ENCODE measurements at regions not wholly inside any gene's neighbourhood (a gene's known extent, or its start where the extent isn't known, plus 50 kb on each side); places are given as distances from the start of the nearest gene placed in this dataset.
A peak's percentile ranks its signal among the peaks of the same experiment; 100 is the strongest.

DNA sequence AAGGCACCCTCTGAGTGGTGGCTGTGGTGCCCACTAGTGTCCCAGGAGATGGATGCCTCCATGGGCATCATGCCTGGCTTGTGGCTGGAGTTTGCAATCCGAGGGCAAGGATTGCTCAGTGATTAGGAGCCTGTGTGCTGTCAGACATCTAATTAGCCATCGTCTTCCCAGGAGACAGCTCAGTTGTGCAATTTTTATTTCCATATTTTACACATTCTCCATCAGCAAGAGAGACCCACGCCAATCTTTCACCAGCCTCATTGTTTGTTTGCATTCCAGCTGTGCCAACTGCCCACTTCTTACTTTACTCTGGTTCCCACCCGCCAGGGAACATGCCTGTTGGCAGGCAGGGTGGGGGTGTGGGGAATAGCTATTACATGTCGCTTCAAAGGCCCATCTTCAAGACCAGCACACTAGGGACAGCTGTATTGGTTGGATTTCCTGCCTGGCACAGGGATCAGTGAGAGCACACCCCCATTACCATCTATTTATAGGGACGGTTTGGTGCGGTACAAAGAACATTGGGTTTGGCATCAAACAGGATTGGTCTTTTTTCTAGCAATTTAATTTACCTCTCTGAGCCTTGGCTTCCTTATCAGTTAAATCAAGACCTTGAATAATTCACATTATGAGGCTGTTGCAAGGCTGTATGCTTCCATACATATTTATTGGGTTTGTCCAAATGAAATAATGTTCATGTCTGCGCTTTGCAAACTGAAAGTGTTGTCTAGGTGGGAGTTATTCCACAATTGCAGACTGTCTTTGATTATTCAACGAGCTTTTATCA, 80.7 kb upstream of the NAV2 start:
- no peak overlapping the region for H3K4me3 Mint-ChIP-seq (ENCODE audit: unreplicated experiment)
- no peak overlapping the region for H3K27ac ChIP-seq (ENCODE audit: low read depth, low read length)
- H3K4me2 ChIP-seq (ENCODE audit: low read length): peak overlapping the region; percentile 52
- no peaks in the 10 kb centered on the region for H3K9me3 ChIP-seq (ENCODE audit: insufficient read depth, low read depth, low read length)
- H4K20me1 ChIP-seq (ENCODE audit: insufficient read depth, low read length): peaks cover 4% of the 10 kb centered on the region
- H2AFZ ChIP-seq (ENCODE audit: low read depth, low read length): no peak overlapping the region
- H3K27me3 ChIP-seq (ENCODE audit: insufficient read depth, low read length): peaks cover 3% of the 10 kb centered on the region
- no peak overlapping the region for H3K9ac ChIP-seq (ENCODE audit: low read length)
- H3K4me3 ChIP-seq (ENCODE audit: insufficient read depth, low read depth, low read length): no peak overlapping the region
- H3K27ac Mint-ChIP-seq (ENCODE audit: unreplicated experiment): no peak overlapping the region
- DNase-seq (ENCODE audit: low read depth) (no peak), FAIRE-seq (peak; percentile 70)
- no peak for TF ChIP-seq CTCF (IDR thresholded peaks at IDR 0.05; ENCODE audit: insufficient read depth, low read depth, low read length)
- TF ChIP-seq EZH2 (IDR thresholded peaks at IDR 0.05; ENCODE audit: insufficient read depth, low read length): no peak
- no peaks in the 10 kb centered on the region for H3K36me3 ChIP-seq (ENCODE audit: insufficient read depth, low read length)
- H3K4me1 Mint-ChIP-seq (ENCODE audit: low read depth, unreplicated experiment): peaks cover 9% of the 10 kb centered on the region
- no peaks in the 10 kb centered on the region for H3K79me2 ChIP-seq (ENCODE audit: insufficient read depth, low read length)
- peaks cover 17% of the 10 kb centered on the region for H3K4me1 ChIP-seq (ENCODE audit: insufficient read depth, low read length)
- peaks cover 2% of the 10 kb centered on the region for H3K36me3 Mint-ChIP-seq (ENCODE audit: low read depth, unreplicated experiment)
- H3K27me3 Mint-ChIP-seq (ENCODE audit: low read depth, unreplicated experiment): peaks cover 19% of the 10 kb centered on the region
- peaks cover 6% of the 10 kb centered on the region for H3K9me3 Mint-ChIP-seq (ENCODE audit: unreplicated experiment)

- H3K79me2 ChIP-seq (ENCODE audit: insufficient read depth, low read length): no peaks in the 10 kb centered on the region
- Mint-ChIP-seq H3K4me3 (ENCODE audit: unreplicated experiment) (no peak overlapping the region), H3K36me3 (ENCODE audit: low read depth, unreplicated experiment) (no peaks in the 10 kb centered on the region), H3K9me3 (ENCODE audit: unreplicated experiment) (peaks cover 12% of the 10 kb centered on the region), H3K4me1 (ENCODE audit: low read depth, unreplicated experiment) (peaks cover 8% of the 10 kb centered on the region), H3K27me3 (ENCODE audit: low read depth, unreplicated experiment) (peaks cover 13% of the 10 kb centered on the region), H3K27ac (ENCODE audit: unreplicated experiment) (no peak overlapping the region)
- no peaks in the 10 kb centered on the region for H3K36me3 ChIP-seq (ENCODE audit: insufficient read depth, low read length)
- FAIRE-seq (no peak), DNase-seq (ENCODE audit: low read depth) (no peak)
- H3K27ac ChIP-seq (ENCODE audit: low read depth, low read length): no peak overlapping the region
- H2AFZ ChIP-seq (ENCODE audit: low read depth, low read length): peak overlapping the region; percentile 41
- TF ChIP-seq EZH2 (IDR thresholded peaks at IDR 0.05; ENCODE audit: insufficient read depth, low read length) (no peak), CTCF (IDR thresholded peaks at IDR 0.05; ENCODE audit: insufficient read depth, low read depth, low read length) (no peak)
- H3K9me3 ChIP-seq (ENCODE audit: insufficient read depth, low read depth, low read length): no peaks in the 10 kb centered on the region
- H3K4me2 ChIP-seq (ENCODE audit: low read length): no peak overlapping the region
- no peaks in the 10 kb centered on the region for H3K27me3 ChIP-seq (ENCODE audit: insufficient read depth, low read length)
- H3K4me3 ChIP-seq (ENCODE audit: insufficient read depth, low read depth, low read length): no peak overlapping the region
- H3K9ac ChIP-seq (ENCODE audit: low read length): no peak overlapping the region
- H3K4me1 ChIP-seq (ENCODE audit: insufficient read depth, low read length): peaks cover 13% of the 10 kb centered on the region
- H4K20me1 ChIP-seq (ENCODE audit: insufficient read depth, low read length): peaks cover 4% of the 10 kb centered on the region
These were observed 84.6 kb upstream of the NAV2 start for GRCh38 chr11:19628018-19628417.

GRCh38 chr11:19627566-19627965, 85.1 kb upstream of the NAV2 start:
- no peak overlapping the region for H3K9ac ChIP-seq (ENCODE audit: low read length)
- no peaks in the 10 kb centered on the region for H3K36me3 Mint-ChIP-seq (ENCODE audit: low read depth, unreplicated experiment)
- peaks cover 4% of the 10 kb centered on the region for H3K4me1 Mint-ChIP-seq (ENCODE audit: low read depth, unreplicated experiment)
- TF ChIP-seq EZH2 (IDR thresholded peaks at IDR 0.05; ENCODE audit: insufficient read depth, low read length) (no peak), CTCF (IDR thresholded peaks at IDR 0.05; ENCODE audit: insufficient read depth, low read depth, low read length) (no peak)
- H3K27ac ChIP-seq (ENCODE audit: low read depth, low read length): no peak overlapping the region
- FAIRE-seq (no peak), DNase-seq (ENCODE audit: low read depth) (no peak)
- H3K27me3 ChIP-seq (ENCODE audit: insufficient read depth, low read length): no peaks in the 10 kb centered on the region
- peaks cover 9% of the 10 kb centered on the region for H3K4me1 ChIP-seq (ENCODE audit: insufficient read depth, low read length)
- no peaks in the 10 kb centered on the region for H3K79me2 ChIP-seq (ENCODE audit: insufficient read depth, low read length)
- no peak overlapping the region for H3K27ac Mint-ChIP-seq (ENCODE audit: unreplicated experiment)
- H3K9me3 Mint-ChIP-seq (ENCODE audit: unreplicated experiment): peaks cover 13% of the 10 kb centered on the region
- H3K4me2 ChIP-seq (ENCODE audit: low read length): no peak overlapping the region
- H3K36me3 ChIP-seq (ENCODE audit: insufficient read depth, low read length): no peaks in the 10 kb centered on the region
- H3K4me3 Mint-ChIP-seq (ENCODE audit: unreplicated experiment): no peak overlapping the region
- no peak overlapping the region for H3K4me3 ChIP-seq (ENCODE audit: insufficient read depth, low read depth, low read length)
- no peak overlapping the region for H2AFZ ChIP-seq (ENCODE audit: low read depth, low read length)
- H4K20me1 ChIP-seq (ENCODE audit: insufficient read depth, low read length): peaks cover 4% of the 10 kb centered on the region
- no peaks in the 10 kb centered on the region for H3K9me3 ChIP-seq (ENCODE audit: insufficient read depth, low read depth, low read length)
- H3K27me3 Mint-ChIP-seq (ENCODE audit: low read depth, unreplicated experiment): peaks cover 13% of the 10 kb centered on the region
